ENCODE measurements at regions not wholly inside any gene's neighbourhood (a gene's known extent, or its start where the extent isn't known, plus 50 kb on each side); places are given as distances from the start of the nearest gene placed in this dataset.

DNA sequence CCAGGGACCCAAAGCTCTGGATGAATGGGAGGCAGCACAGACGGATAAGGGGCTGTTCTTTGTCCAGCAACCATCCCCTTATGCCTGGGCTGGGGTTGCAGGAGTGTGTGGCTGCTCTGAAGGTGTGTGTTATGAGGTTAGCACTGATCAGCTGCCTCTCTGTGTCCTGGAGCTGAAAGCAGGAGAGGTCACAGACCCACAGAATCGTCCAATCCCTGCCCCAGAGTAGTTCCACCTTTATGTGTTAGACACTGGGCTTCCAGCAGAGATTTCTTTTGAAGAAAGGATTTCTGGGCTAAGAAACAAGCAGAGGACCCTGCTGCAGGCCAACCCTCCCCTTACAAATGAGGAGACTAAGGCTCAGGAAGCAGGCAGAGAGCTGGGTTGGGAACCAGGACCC is 62.4 kb downstream of the ARL6IP4 start:
- DNase-seq (ENCODE audit: low read depth in 2 of 2, low spot score in 1 of 2), result no peak

DNA sequence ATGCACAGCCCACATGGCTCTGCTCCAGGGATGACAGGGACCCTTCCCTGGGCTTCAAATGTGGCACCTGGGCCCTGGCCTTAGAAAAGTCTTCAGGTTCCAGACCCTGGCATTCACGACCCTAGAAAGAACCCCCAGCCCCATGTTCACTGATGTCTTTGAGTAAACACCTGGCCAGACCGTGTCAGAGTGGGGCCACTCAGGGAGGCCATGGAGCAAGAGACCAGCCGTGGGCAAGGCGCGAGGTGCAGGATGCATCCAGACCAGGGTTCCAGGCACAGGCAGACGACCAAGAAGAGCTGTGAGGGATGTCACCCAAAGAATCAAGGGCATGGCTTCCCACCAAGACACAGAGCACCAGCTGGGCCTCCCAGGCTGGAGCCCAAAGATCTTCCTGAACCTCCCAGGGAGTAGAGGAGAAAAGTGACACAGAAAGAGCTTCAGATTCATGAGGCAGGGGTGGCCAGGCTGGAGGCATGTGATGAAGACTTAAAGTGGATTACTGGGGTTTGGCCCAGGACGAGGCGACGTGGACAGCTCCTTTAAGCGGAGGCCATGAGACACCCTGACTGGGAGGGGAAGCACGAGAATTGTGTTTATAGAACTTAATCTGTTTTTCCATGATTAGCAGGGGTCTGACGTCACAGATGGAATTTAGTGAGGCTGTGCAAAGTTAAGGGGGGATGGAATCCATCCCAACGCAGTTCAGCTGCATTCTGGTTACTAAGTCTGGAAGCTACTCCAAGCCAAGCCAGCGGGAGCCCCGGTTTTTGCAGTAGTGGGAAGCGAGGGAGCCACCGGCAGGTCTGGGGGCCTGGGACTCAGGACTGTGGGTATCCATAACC is 61.6 kb downstream of the ARL6IP4 start:
- DNase-seq (ENCODE audit: low read depth in 2 of 2, low spot score in 1 of 2), result no peak

GRCh38 chr12:123041042-123041531 is 60.6 kb downstream of the ARL6IP4 start:
- no peak for DNase-seq (ENCODE audit: low read depth in 2 of 2, low spot score in 1 of 2)

GRCh38 chr12:123040106-123040505 is 59.6 kb downstream of the ARL6IP4 start:
- no peak for DNase-seq (ENCODE audit: low read depth in 2 of 2, low spot score in 1 of 2)

- DNase-seq (ENCODE audit: low read depth in 2 of 2, low spot score in 1 of 2), result no peak
These were observed 58.5 kb downstream of the ARL6IP4 start for GRCh38 chr12:123038966-123039365.

- no peak for DNase-seq (ENCODE audit: low read depth in 2 of 2, low spot score in 1 of 2)
These were observed 58.0 kb downstream of the ARL6IP4 start for GRCh38 chr12:123038486-123038885.

GRCh38 chr12:123037791-123038190 is 57.3 kb downstream of the ARL6IP4 start:
- DNase-seq (ENCODE audit: low read depth in 2 of 2, low spot score in 1 of 2), result no peak

GRCh38 chr12:123036466-123037285 is 56.2 kb downstream of the ARL6IP4 start:
- no peak for DNase-seq (ENCODE audit: low read depth in 2 of 2, low spot score in 1 of 2)

GRCh38 chr12:123035841-123036240 is 55.4 kb downstream of the ARL6IP4 start:
- no peak for DNase-seq (ENCODE audit: low read depth in 2 of 2, low spot score in 1 of 2)

- no peak for DNase-seq (ENCODE audit: low read depth in 2 of 2, low spot score in 1 of 2)
These were observed 54.4 kb downstream of the ARL6IP4 start for GRCh38 chr12:123034865-123035264.

GRCh38 chr12:123034022-123034541 is 53.6 kb downstream of the ARL6IP4 start:
- no peak for DNase-seq (ENCODE audit: low read depth in 2 of 2, low spot score in 1 of 2)

GRCh38 chr12:123033392-123034021 is 53.0 kb downstream of the ARL6IP4 start:
- DNase-seq (ENCODE audit: low read depth in 2 of 2, low spot score in 1 of 2), result no peak

DNA sequence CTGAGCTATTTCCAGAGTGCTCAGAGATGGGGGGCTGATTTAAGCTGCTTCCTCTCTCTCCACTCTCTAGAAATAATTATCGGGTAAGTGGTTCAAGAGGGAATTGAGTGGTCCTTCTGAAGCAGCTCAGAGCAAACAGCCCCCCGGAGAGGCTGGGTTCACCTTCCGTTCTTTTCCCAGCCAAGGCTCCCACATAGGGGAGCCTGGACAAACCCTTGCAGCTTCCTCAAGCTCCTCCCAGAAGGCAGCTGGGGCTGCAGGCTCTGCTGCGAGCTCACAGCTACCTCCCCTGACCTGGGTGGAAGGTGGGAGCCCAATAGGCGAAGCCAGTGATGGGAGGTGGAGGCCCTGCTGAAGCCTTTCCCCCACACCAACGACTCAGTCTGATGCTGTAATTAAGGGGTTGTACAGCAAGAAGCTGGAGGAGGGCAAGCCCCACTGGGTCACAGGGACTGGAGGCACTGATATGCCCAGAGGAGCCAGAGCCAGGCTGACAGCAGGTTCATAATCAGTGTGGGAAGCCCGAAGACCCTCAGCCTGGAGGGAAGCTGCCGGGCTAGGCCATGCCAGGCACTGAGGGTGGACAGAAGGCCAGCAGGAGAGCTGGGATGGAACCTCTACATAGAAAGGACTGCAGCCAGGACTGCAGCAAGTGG is 52.4 kb downstream of the ARL6IP4 start:
- DNase-seq (ENCODE audit: low read depth in 2 of 2, low spot score in 1 of 2), result no peak
